ENCODE measurements at regions not wholly inside any gene's neighbourhood (a gene's known extent, or its start where the extent isn't known, plus 50 kb on each side); places are given as distances from the start of the nearest gene placed in this dataset.

GRCh38 chr12:24554612-24555295 is 394.1 kb downstream of the BCAT1 start:
- DNase-seq: no peak

- DNase-seq: no peak
Observed at GRCh38 chr12:24553259-24553658, 395.6 kb downstream of the BCAT1 start.

GRCh38 chr12:24551163-24551786 is 397.6 kb downstream of the BCAT1 start:
- DNase-seq: no peak

- DNase-seq: no peak
Observed at GRCh38 chr12:24550609-24551008, 398.3 kb downstream of the BCAT1 start.

- no peak for DNase-seq
Observed at GRCh38 chr12:24546661-24547060, 402.2 kb downstream of the BCAT1 start.

- DNase-seq: no peak
Observed at GRCh38 chr12:24546084-24546483, 402.8 kb downstream of the BCAT1 start.

- no peak for DNase-seq
Observed at GRCh38 chr12:24544368-24544767, 404.5 kb downstream of the BCAT1 start.

- DNase-seq: no peak
Observed at GRCh38 chr12:24541193-24541871, 407.6 kb downstream of the BCAT1 start.

- no peak for DNase-seq
Observed at GRCh38 chr12:24539646-24540045, 409.3 kb downstream of the BCAT1 start.

GRCh38 chr12:24537083-24537860 is 411.6 kb downstream of the BCAT1 start:
- DNase-seq: no peak

GRCh38 chr12:24535334-24536069 is 413.4 kb downstream of the BCAT1 start:
- DNase-seq: no peak

GRCh38 chr12:24534622-24535021 is 414.3 kb downstream of the BCAT1 start:
- DNase-seq: no peak

GRCh38 chr12:24533716-24534352 is 415.1 kb downstream of the BCAT1 start:
- DNase-seq: no peak

GRCh38 chr12:24530689-24531088 is 418.2 kb downstream of the BCAT1 start:
- DNase-seq: no peak

GRCh38 chr12:24527102-24527501 is 421.8 kb downstream of the BCAT1 start:
- DNase-seq: no peak

GRCh38 chr12:24522736-24523135 is 426.2 kb downstream of the BCAT1 start:
- no peak for DNase-seq

- DNase-seq: no peak
Observed at GRCh38 chr12:24519759-24520158, 429.1 kb downstream of the BCAT1 start.

GRCh38 chr12:24517000-24517399 is 431.9 kb downstream of the BCAT1 start:
- no peak for DNase-seq

- no peak for DNase-seq
Observed at GRCh38 chr12:24510581-24511125, 438.2 kb downstream of the BCAT1 start.

GRCh38 chr12:24507827-24508226 is 441.1 kb downstream of the BCAT1 start:
- DNase-seq: no peak

GRCh38 chr12:24505366-24506015 is 443.4 kb downstream of the BCAT1 start:
- DNase-seq: no peak
